Skin epidermis (tissue), 12 donors: ENCODE measurements at regions not wholly inside any gene's neighbourhood (a gene's known extent, or its start where the extent isn't known, plus 50 kb on each side); places are given as distances from the start of the nearest gene placed in this dataset.

Experiments used
- H3K27ac ChIP-seq, 21 experiments: fragments of 200-600 bp; sonication (generic) in 11 of 21; one replicate each; pipeline ENCODE4 v1.5.0; 2020; ENCODE audit warnings: mild to moderate bottlenecking in 3 of 21, inconsistent platforms in 2 of 21, moderate library complexity in 2 of 21
- H3K4me3 ChIP-seq, 7 experiments: fragments of 200-600 bp; sonication (generic) in 2 of 7; one replicate each; pipeline ENCODE4 v1.5.0; 2020; ENCODE audit warnings: inconsistent platforms in 2 of 7, mild to moderate bottlenecking in 2 of 7, moderate library complexity in 1 of 7

DNA sequence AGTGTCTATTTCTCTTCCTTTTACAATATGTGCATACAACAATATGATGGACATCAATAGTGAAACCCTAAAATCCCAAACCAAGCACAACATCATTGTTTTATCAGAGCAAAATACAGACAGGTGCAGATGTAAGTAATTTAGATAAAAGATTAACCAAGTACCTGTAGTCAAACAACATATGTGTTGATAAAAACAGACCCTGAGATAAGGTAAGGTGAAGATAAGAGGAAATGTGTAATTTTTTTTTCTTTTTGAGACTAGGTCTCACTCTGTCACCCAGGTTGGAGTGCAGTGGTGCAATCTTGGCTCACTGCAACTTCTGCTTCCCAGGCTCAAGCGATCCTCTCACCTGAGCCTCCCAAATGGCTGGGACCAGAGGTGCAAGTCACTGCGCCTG is 589.8 kb downstream of the PLCL1 start:
- Histone ChIP-seq H3K27ac (no peak overlapping the region), H3K4me3 (no peak overlapping the region)

- Histone ChIP-seq H3K27ac (no peak overlapping the region), H3K4me3 (no peak overlapping the region)
Observed at GRCh38 chr2:198390670-198391069, 586.3 kb downstream of the PLCL1 start.

GRCh38 chr2:198387677-198388076 is 583.3 kb downstream of the PLCL1 start:
- Histone ChIP-seq H3K4me3 (no peak overlapping the region), H3K27ac (no peak overlapping the region)

DNA sequence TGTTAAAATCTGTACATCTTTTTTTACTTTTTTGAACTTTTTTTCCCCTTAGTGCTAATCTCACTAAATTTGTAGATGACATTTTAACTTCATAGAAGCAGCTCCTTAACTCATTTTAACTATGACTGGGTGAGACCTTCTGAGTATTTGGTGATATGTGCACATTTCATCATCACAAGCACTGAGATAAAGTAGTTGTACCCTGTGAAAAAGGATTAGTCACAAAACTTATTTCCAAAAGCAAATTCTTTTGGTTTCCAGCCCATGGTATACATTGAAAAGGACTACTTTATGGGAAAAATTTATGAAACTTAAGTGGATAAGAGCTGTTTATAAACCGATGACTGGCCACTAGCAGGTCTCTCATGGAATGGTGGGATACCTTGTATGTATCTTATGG is 581.5 kb downstream of the PLCL1 start:
- Histone ChIP-seq H3K4me3 (no peak overlapping the region), H3K27ac (no peak overlapping the region)

- H3K4me3 ChIP-seq: no peak overlapping the region
- H3K27ac ChIP-seq: no peak overlapping the region
Observed at GRCh38 chr2:198385326-198385725, 580.9 kb downstream of the PLCL1 start.

- no peak overlapping the region for H3K4me3 ChIP-seq
Observed at GRCh38 chr2:198383392-198383791, 579.0 kb downstream of the PLCL1 start.

GRCh38 chr2:198382811-198383210 is 578.4 kb downstream of the PLCL1 start:
- H3K4me3 ChIP-seq: no peak overlapping the region
- no peak overlapping the region for H3K27ac ChIP-seq

More at GRCh38 chr2:198383392-198383791, 579.0 kb downstream of the PLCL1 start:
- no peak overlapping the region for H3K27ac ChIP-seq

- H3K27ac ChIP-seq: no peak overlapping the region
- no peak overlapping the region for H3K4me3 ChIP-seq
Observed at GRCh38 chr2:198376677-198377076, 572.3 kb downstream of the PLCL1 start.

DNA sequence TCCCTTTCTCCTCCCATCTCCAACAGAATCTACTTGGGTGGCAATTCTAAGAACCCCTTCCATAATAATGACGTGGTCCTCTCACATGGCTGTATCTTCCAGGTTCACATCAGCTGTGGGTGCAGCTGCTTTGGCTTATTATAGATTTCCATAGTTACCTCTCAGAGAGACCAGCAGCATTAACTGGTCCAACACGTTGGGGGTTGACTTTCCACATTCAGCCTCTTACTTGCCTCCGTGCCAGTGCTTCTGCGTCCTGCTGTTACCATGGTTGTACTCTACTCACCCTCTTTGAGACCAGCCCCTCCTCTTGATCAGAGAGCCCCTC is 570.7 kb downstream of the PLCL1 start:
- no peak overlapping the region for H3K27ac ChIP-seq
- no peak overlapping the region for H3K4me3 ChIP-seq

DNA sequence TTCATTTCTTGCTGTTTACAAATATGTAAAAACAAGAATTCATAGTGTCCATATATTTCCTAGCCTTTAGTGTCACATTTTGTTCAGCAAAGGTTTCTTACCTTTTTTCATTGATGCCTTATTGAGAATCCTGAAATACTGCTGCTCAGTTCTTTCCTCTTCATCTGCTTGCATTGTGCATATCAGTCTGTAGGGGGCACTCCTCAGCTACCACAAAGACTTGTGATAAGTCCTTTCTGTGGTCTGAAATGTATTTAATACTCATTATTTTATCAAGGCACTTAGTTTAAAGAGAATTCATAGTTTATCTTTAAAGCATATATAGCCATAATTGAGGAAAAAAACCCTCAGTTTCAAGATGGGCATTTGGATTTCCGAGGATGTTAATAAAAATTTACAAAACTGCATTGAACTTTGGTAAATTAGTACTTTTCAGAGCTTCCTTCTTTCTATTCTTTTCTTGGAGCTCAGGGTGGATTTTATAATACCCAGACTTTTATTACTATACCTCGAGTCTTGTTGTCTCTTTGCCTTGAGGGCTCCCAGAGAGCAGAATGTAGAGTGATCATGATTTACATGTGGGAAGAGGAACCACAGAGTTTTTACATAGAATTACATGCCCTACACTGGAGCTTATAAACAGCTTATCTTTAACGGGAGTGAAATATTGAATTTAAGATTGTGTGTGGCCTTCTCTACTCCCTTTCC is 570.1 kb downstream of the PLCL1 start:
- Histone ChIP-seq H3K27ac (no peak overlapping the region), H3K4me3 (no peak overlapping the region)

GRCh38 chr2:198371921-198372543 is 567.6 kb downstream of the PLCL1 start:
- Histone ChIP-seq H3K27ac (peak overlapping the region in 2 of 21 experiments; percentile 3 to 50), H3K4me3 (peak overlapping the region in 1 of 7 experiments; percentile 20)

DNA sequence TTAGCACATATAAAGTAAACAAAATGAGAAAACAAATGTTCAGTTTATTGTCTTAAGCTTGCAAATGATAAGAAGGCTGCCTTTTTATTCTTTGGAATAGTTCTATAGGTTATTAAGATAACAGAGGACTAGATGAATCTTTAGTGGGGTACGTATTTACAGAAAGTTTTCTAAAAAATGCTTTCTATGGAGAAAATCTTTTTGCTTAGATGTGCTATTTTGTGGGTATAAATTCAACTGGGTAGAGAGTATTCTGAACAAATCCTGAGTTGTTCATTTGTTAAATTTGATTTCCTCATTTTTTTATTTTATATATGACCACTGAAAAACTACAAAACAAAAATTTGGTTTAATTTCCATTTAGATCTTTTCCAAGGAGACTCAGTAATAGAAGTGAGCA is 566.9 kb downstream of the PLCL1 start:
- Histone ChIP-seq H3K27ac (no peak overlapping the region), H3K4me3 (no peak overlapping the region)

GRCh38 chr2:198368089-198368488 is 563.7 kb downstream of the PLCL1 start:
- no peak overlapping the region for H3K4me3 ChIP-seq
- H3K27ac ChIP-seq: no peak overlapping the region

DNA sequence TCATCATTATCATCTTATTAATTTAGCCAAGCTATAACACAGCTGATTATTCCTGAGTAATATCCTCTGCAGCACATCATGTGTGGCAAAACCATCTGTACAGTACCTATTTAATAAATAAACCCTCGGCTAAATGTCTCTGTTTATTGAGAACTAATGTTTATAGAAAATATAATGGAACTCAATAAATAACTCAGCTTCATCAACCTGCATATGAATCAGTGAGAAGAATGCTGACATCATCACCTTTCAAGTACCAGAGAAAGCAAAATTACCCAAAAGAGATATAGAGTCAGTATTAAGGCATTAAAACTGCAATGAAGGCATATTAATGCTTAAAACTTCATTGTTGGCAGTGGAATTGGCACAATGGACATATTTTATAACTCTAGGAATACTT is 558.3 kb downstream of the PLCL1 start:
- Histone ChIP-seq H3K27ac (no peak overlapping the region), H3K4me3 (no peak overlapping the region)

DNA sequence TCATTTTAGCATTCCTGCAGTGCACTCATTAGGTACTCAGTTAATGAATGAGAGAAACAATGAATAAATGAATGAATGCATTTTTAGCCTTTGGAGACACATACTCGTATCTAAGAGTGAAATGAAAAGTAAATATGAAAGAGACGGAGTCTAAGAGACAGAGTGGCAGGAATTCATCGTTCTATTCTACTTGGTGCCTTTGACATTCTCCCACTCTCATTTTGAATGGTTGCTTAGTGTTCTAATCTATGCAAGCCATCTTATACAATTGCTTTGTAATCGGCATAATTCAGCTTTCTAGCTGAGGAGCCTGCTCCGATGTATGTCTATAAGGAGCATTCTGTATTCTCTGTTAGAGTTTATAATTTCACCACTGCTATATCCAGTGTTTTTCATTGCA is 554.9 kb downstream of the PLCL1 start:
- H3K27ac ChIP-seq: no peak overlapping the region
- no peak overlapping the region for H3K4me3 ChIP-seq

DNA sequence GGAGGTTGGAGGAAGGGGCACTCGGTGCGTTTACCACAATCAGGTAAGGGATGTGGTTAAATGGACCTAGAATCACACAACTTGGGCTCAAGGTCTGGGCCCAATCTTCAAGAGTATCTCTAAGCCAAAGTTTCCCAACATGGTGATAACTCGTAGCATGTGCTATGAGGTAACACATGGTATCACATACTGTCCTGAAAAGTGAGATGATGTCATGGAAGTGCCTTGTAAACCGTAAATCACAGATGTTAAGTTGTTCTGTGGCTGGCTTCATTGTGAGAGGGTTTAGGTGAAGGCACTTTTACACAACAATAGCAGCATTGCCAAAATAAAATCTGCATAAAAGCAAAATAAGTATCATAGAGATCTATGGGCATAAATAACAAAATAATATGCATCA is 551.8 kb downstream of the PLCL1 start:
- no peak overlapping the region for H3K27ac ChIP-seq

GRCh38 chr2:198351647-198352046 is 547.3 kb downstream of the PLCL1 start:
- Histone ChIP-seq H3K27ac (no peak overlapping the region), H3K4me3 (no peak overlapping the region)

More for the DNA sequence above, 551.8 kb downstream of the PLCL1 start:
- no peak overlapping the region for H3K4me3 ChIP-seq

- no peak overlapping the region for H3K4me3 ChIP-seq
- H3K27ac ChIP-seq: no peak overlapping the region
Observed at GRCh38 chr2:198347946-198348345, 543.6 kb downstream of the PLCL1 start.

GRCh38 chr2:198347349-198347748 is 543.0 kb downstream of the PLCL1 start:
- no peak overlapping the region for H3K4me3 ChIP-seq
- no peak overlapping the region for H3K27ac ChIP-seq

GRCh38 chr2:198343471-198343870 is 539.1 kb downstream of the PLCL1 start:
- H3K4me3 ChIP-seq: no peak overlapping the region
- H3K27ac ChIP-seq: no peak overlapping the region

DNA sequence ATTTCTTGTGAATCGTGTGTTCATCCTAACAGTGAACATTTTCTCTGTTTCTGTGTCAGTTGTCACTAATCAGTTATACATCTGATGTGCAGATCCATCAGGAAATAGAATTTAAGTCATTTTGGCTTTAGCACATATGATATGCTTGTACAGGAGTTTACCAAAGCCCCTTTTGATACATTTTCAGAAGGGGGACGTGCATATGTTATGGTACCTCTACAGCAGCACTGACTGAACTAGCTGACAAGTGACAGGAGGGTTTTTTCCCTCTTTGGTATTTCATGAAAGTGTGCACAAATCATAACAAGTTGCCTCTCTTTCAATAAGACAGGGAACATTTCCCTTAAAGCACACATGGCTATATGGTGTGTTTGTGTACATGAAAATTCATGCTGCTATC is 536.5 kb downstream of the PLCL1 start:
- Histone ChIP-seq H3K4me3 (no peak overlapping the region), H3K27ac (no peak overlapping the region)

DNA sequence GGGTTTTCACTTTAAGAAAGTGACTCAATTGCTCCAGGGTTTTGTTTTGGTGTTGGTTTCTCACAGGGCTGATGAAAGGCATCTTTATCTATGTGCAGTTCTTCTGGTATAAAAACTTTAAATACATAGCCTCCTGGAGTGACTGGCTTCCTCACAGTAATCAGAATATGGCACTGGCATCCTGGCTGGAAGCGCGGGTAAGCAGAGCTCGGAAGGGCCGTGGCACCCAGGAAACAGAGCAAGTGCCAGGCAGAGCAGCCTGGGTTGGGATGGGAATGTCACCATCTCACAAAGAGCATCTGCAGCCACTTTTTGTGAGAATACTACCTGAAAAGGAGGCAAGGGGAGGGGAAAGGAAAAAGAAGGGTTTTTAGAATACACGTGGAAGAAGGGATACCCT is 534.7 kb downstream of the PLCL1 start:
- no peak overlapping the region for H3K4me3 ChIP-seq
- no peak overlapping the region for H3K27ac ChIP-seq
